H1 (cell line): ENCODE measurements at regions not wholly inside any gene's neighbourhood (a gene's known extent, or its start where the extent isn't known, plus 50 kb on each side); places are given as distances from the start of the nearest gene placed in this dataset.

Source experiments
- BCL11A ChIP-seq, 2 experiments: IDR thresholded peaks; one replicate each; pipeline ENCODE4 v1.6.1; 2011; ENCODE audit warnings: low read depth in 2 of 2, low read length in 2 of 2, mild to moderate bottlenecking in 2 of 2
- EP300 ChIP-seq, 2 experiments: IDR thresholded peaks; 1 replicate in 1 of 2; 2 replicates in 1 of 2; pipeline ENCODE4 v1.6.1; 2011 to 2012; ENCODE audit warnings: low read depth in 2 of 2, low read length in 2 of 2, mild to moderate bottlenecking in 2 of 2, borderline replicate concordance in 1 of 2, inconsistent platforms in 1 of 2, moderate library complexity in 1 of 2
- FOSL1 ChIP-seq: IDR thresholded peaks from 2 replicates; pipeline ENCODE4 v1.6.1; 2011; ENCODE audit warnings: mild to moderate bottlenecking, low read depth, low read length, moderate library complexity; ENCODE audit not compliant: insufficient read depth
- GABPA ChIP-seq: IDR thresholded peaks from 2 replicates; pipeline ENCODE4 v1.6.1; 2011; ENCODE audit warnings: mild to moderate bottlenecking, low read length, moderate library complexity, borderline replicate concordance; ENCODE audit not compliant: insufficient read depth
- JUN ChIP-seq: IDR thresholded peaks from 2 replicates; pipeline ENCODE4 v1.6.1; 2011; ENCODE audit warnings: low read depth, mild to moderate bottlenecking, improper control_type of control experiment, low read length
- KDM4A ChIP-seq: IDR thresholded peaks from one replicate; pipeline ENCODE4 v1.7.1; 2012; ENCODE audit warnings: low read depth, mild to moderate bottlenecking, moderate library complexity, low read length, inconsistent platforms; ENCODE audit not compliant: severe bottlenecking
- MAFK ChIP-seq: IDR thresholded peaks from 2 replicates; pipeline ENCODE4 v1.6.1; 2012; ENCODE audit warnings: low read depth, mild to moderate bottlenecking, improper control_type of control experiment, low read length
- MAX ChIP-seq: IDR thresholded peaks from 2 replicates; pipeline ENCODE4 v1.6.1; 2012; ENCODE audit warnings: inconsistent platforms
- NANOG ChIP-seq: IDR thresholded peaks from 2 replicates; pipeline ENCODE4 v1.6.1; 2011; ENCODE audit warnings: low read length, low read depth, mild to moderate bottlenecking, inconsistent platforms; ENCODE audit not compliant: insufficient read depth, poor library complexity, severe bottlenecking
- NRF1 ChIP-seq: IDR thresholded peaks from 2 replicates; pipeline ENCODE4 v1.6.1; 2011; ENCODE audit warnings: mild to moderate bottlenecking, low read depth, low read length, improper control_type of control experiment
- POLR2A ChIP-seq, 2 experiments: IDR thresholded peaks; 1 replicate in 1 of 2; 2 replicates in 1 of 2; pipeline ENCODE4 v1.6.1; 2011; ENCODE audit warnings: low read depth in 2 of 2, low read length in 2 of 2, mild to moderate bottlenecking in 2 of 2; ENCODE audit errors: control extremely low read depth in 1 of 2
- POLR2AphosphoS5 ChIP-seq: IDR thresholded peaks from 2 replicates; pipeline ENCODE4 v1.6.1; 2011; ENCODE audit warnings: low read depth, low read length
- POU5F1 ChIP-seq: IDR thresholded peaks from 2 replicates; pipeline ENCODE4 v1.6.1; 2011; ENCODE audit warnings: low read depth, mild to moderate bottlenecking, low read length, moderate library complexity
- RAD21 ChIP-seq, 2 experiments: IDR thresholded peaks in 1 of 2; conservative IDR thresholded peaks in 1 of 2; 2 replicates each; pipeline ENCODE4 v1.6.1; 2011; ENCODE audit warnings: low read depth in 2 of 2, low read length in 2 of 2, improper control_type of control experiment in 1 of 2, inconsistent platforms in 1 of 2, mild to moderate bottlenecking in 1 of 2, moderate library complexity in 1 of 2
- SIN3A ChIP-seq, 2 experiments: IDR thresholded peaks in 1 of 2; conservative IDR thresholded peaks in 1 of 2; 2 replicates each; pipeline ENCODE4 v1.6.1; 2011 to 2012; ENCODE audit warnings: low read length in 2 of 2, improper control_type of control experiment in 1 of 2, low read depth in 1 of 2, mild to moderate bottlenecking in 1 of 2
- SIX5 ChIP-seq: IDR thresholded peaks from 2 replicates; pipeline ENCODE4 v1.6.1; 2011; ENCODE audit warnings: mild to moderate bottlenecking, low read depth, low read length
- SP1 ChIP-seq: IDR thresholded peaks from 2 replicates; pipeline ENCODE4 v1.6.1; 2011; ENCODE audit warnings: low read depth, low read length
- SP4 ChIP-seq: IDR thresholded peaks from 2 replicates; pipeline ENCODE4 v1.6.1; 2012; ENCODE audit warnings: low read length, inconsistent platforms
- TF ChIP-seq, protein P1 (sequence below), 3 experiments: IDR thresholded peaks; 1 replicate in 2 of 3; 2 replicates in 1 of 3; pipeline versions ENCODE4 v1.5.1 to v1.6.1; 2011; ENCODE audit warnings: low read length in 3 of 3, mild to moderate bottlenecking in 3 of 3, inconsistent platforms in 2 of 3, low read depth in 1 of 3, moderate library complexity in 1 of 3; ENCODE audit not compliant: insufficient read depth in 1 of 3; ENCODE audit errors: control extremely low read depth in 1 of 3
- TF ChIP-seq, protein P2 (sequence below): IDR thresholded peaks from 2 replicates; pipeline ENCODE4 v1.6.1; 2011; ENCODE audit warnings: low read depth, mild to moderate bottlenecking, low read length; ENCODE audit not compliant: insufficient read depth

DNA sequence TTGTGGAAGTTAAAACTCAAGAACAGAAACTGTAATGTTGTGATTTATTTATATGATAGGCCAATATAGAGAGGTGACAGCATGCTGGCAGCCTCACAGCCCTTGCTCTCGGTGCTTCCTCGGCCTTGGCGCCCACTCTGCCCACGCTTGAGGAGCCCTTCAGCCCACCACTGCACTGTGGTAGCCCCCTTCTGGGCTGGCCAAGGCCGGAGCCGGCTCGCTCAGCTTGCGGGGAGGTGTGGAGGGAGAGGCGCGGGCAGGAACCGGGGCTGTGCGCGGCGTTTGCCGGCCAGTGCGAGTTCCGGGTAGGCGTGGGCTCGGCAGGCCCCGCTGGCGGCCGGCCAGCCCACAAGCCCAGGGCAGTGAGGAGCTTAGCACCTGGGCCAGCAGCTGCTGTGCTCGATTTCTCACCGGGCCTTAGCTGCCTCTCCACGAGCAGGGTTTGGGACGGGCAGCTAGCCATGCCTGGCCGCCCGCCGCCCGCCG lies 65.8 kb upstream of the SLC8A3 start (continued):
- TF ChIP-seq SIX5 (no peak), FOSL1 (no peak), NRF1 (no peak), GABPA (no peak), POLR2A (IDR thresholded peaks at IDR 0.05; ENCODE audit: control extremely low read depth in 1 of 2, low read depth in 2 of 2, low read length in 2 of 2) (no peak), MAFK (no peak), NANOG (no peak), EP300 (IDR thresholded peaks at IDR 0.05; ENCODE audit: borderline replicate concordance in 1 of 2, low read depth in 2 of 2, low read length in 2 of 2) (no peak), RAD21 (IDR thresholded peaks at IDR 0.05 in 1 of 2, conservative IDR thresholded peaks at IDR 0.05 in 1 of 2; ENCODE audit: low read depth in 2 of 2, low read length in 2 of 2) (no peak), POU5F1 (no peak), SIN3A (conservative IDR thresholded peaks at IDR 0.05 in 1 of 2, IDR thresholded peaks at IDR 0.05 in 1 of 2; ENCODE audit: low read depth in 1 of 2, low read length in 2 of 2) (0 out of 4 replicates have a peak, but pooled peaks of 1 of the 2 experiments have one; percentile 31), SP1 (no peak), KDM4A (peak; percentile 9), BCL11A (IDR thresholded peaks at IDR 0.05; ENCODE audit: low read depth in 2 of 2, low read length in 2 of 2) (no peak), SP4 (no peak), MAX (0 out of 2 replicates have a peak, but pooled peaks have one; percentile 7), JUN (no peak), POLR2AphosphoS5 (no peak)
- TF ChIP-seq, protein P1, sequence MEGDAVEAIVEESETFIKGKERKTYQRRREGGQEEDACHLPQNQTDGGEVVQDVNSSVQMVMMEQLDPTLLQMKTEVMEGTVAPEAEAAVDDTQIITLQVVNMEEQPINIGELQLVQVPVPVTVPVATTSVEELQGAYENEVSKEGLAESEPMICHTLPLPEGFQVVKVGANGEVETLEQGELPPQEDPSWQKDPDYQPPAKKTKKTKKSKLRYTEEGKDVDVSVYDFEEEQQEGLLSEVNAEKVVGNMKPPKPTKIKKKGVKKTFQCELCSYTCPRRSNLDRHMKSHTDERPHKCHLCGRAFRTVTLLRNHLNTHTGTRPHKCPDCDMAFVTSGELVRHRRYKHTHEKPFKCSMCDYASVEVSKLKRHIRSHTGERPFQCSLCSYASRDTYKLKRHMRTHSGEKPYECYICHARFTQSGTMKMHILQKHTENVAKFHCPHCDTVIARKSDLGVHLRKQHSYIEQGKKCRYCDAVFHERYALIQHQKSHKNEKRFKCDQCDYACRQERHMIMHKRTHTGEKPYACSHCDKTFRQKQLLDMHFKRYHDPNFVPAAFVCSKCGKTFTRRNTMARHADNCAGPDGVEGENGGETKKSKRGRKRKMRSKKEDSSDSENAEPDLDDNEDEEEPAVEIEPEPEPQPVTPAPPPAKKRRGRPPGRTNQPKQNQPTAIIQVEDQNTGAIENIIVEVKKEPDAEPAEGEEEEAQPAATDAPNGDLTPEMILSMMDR (IDR thresholded peaks at IDR 0.05; ENCODE audit: control extremely low read depth in 1 of 3, insufficient read depth in 1 of 3, low read depth in 1 of 3, low read length in 3 of 3), result no peak
- TF ChIP-seq, protein P2, sequence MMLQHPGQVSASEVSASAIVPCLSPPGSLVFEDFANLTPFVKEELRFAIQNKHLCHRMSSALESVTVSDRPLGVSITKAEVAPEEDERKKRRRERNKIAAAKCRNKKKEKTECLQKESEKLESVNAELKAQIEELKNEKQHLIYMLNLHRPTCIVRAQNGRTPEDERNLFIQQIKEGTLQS, result no peak
